ENCODE measurements at regions not wholly inside any gene's neighbourhood (a gene's known extent, or its start where the extent isn't known, plus 50 kb on each side); places are given as distances from the start of the nearest gene placed in this dataset.
"Not testable (repeated sequence)": the region's sequence is repeated elsewhere in the genome, so short reads cannot be mapped to it uniquely, and the experiment has no call there.

GRCh38 chr11:50183170-50183569 is 150.5 kb downstream of the OR4C45 start:
- TF ChIP-seq ZSCAN4 (tag by site-specific recombination; IDR thresholded peaks at IDR 0.05); CTCF (tag by site-specific recombination; IDR thresholded peaks at IDR 0.05); ZNF555 (tag by site-specific recombination; conservative IDR thresholded peaks at IDR 0.05); REST (tag by site-specific recombination; IDR thresholded peaks at IDR 0.05); ZNF654 (tag by site-specific recombination; IDR thresholded peaks at IDR 0.05; ENCODE audit: low read depth); ZNF248 (tag by site-specific recombination; IDR thresholded peaks at IDR 0.05); ZNF280C (tag by site-specific recombination; IDR thresholded peaks at IDR 0.05); ZNF548 (tag by site-specific recombination; IDR thresholded peaks at IDR 0.05): not testable (repeated sequence)
